Neural crest cell (in vitro differentiated cells): ENCODE measurements at regions not wholly inside any gene's neighbourhood (a gene's known extent, or its start where the extent isn't known, plus 50 kb on each side); places are given as distances from the start of the nearest gene placed in this dataset.

Experiments used
- DNase-seq: peaks from one replicate; pipeline ENCODE4 v3.0.0; 2021; ENCODE audit warnings: low read depth, mixed read lengths, low spot score
- H3K27ac Mint-ChIP-seq: one replicate; pipeline ENCODE4 v1.8.0; 2021; ENCODE audit warnings: mild to moderate bottlenecking, mixed read lengths; ENCODE audit not compliant: unreplicated experiment
- H3K27me3 Mint-ChIP-seq: 2 replicates; pipeline ENCODE4 v1.8.0; 2021; ENCODE audit warnings: low read depth, mild to moderate bottlenecking, mixed read lengths
- H3K36me3 Mint-ChIP-seq: 2 replicates; pipeline ENCODE4 v1.8.0; 2021; ENCODE audit warnings: low read depth, mild to moderate bottlenecking, mixed read lengths
- H3K4me1 Mint-ChIP-seq: 2 replicates; pipeline ENCODE4 v1.8.0; 2021; ENCODE audit warnings: mixed read lengths
- H3K4me3 Mint-ChIP-seq: one replicate; pipeline ENCODE4 v1.8.0; 2021; ENCODE audit warnings: mild to moderate bottlenecking, mixed read lengths
- H3K9me3 Mint-ChIP-seq: 2 replicates; pipeline ENCODE4 v1.8.0; 2021; ENCODE audit warnings: mixed read lengths
- CTCF ChIP-seq: fragments of 200-600 bp; sonication (generic); conservative IDR thresholded peaks from 2 replicates; pipeline ENCODE4 v1.5.0; 2021; ENCODE audit warnings: antibody characterized with exemption, mild to moderate bottlenecking

DNA sequence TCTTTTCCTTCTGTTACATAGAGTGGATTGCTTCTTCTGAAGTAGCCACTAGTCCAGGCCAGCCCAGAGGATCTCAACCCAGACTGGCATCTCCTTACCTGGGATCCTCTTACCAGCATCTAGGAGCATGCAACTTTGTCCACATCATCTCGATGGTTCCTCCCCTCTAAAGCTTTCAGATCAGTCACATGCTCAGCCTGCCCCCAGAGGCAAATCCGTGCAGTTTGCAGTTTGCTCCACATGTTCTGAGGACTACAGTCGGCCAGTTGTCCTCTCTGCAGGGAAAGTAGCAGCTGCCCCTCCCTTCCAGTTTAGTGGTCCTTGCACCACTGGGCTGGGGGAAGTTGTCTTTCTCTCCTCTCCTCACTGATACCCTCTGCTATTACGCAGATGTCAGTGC lies 259.8 kb upstream of the APCDD1 start:
- no peak overlapping the region for H3K4me3 Mint-ChIP-seq
- no peaks in the 10 kb centered on the region for H3K9me3 Mint-ChIP-seq
- TF ChIP-seq CTCF: no peak
- no peaks in the 10 kb centered on the region for H3K27me3 Mint-ChIP-seq
- H3K27ac Mint-ChIP-seq: no peak overlapping the region
- no peaks in the 10 kb centered on the region for H3K4me1 Mint-ChIP-seq
- DNase-seq: no peak
- no peaks in the 10 kb centered on the region for H3K36me3 Mint-ChIP-seq

DNA sequence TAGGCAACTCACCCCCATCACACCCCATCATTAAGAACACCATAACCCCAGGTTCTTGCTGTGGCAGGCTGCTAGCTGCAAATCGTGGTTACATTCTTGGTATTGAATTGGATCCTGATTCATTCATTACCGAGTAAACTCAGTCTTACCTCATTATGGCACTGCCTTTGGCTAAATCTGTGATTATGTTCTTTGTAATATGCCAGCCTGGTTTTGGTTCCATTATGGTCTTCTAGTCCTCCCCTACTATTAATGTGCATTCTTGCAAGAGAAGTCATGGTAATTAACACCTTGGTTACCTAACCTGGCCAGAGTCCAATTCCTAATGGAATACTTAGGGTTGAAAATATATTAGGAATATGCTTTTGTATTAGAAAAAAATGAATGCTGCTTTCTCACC lies 258.9 kb upstream of the APCDD1 start:
- Mint-ChIP-seq H3K4me1 (no peaks in the 10 kb centered on the region), H3K4me3 (no peak overlapping the region), H3K27me3 (no peaks in the 10 kb centered on the region), H3K36me3 (no peaks in the 10 kb centered on the region), H3K9me3 (no peaks in the 10 kb centered on the region), H3K27ac (peak overlapping the region; percentile 12)
- TF ChIP-seq CTCF: no peak
- no peak for DNase-seq

- no peak overlapping the region for H3K4me3 Mint-ChIP-seq
- no peaks in the 10 kb centered on the region for H3K27me3 Mint-ChIP-seq
- peaks cover 5% of the 10 kb centered on the region for H3K4me1 Mint-ChIP-seq
- H3K36me3 Mint-ChIP-seq: no peaks in the 10 kb centered on the region
- H3K9me3 Mint-ChIP-seq: no peaks in the 10 kb centered on the region
- H3K27ac Mint-ChIP-seq: no peak overlapping the region
- TF ChIP-seq CTCF: no peak
- DNase-seq: no peak
These were observed 257.3 kb upstream of the APCDD1 start for GRCh38 chr18:10197097-10197496.

- Mint-ChIP-seq H3K27me3 (no peaks in the 10 kb centered on the region), H3K4me3 (no peak overlapping the region), H3K27ac (no peak overlapping the region), H3K4me1 (peaks cover 33% of the 10 kb centered on the region), H3K9me3 (no peaks in the 10 kb centered on the region), H3K36me3 (no peaks in the 10 kb centered on the region)
- no peak for TF ChIP-seq CTCF
- DNase-seq: no peak
These were observed 253.2 kb upstream of the APCDD1 start for GRCh38 chr18:10201226-10201625.

DNA sequence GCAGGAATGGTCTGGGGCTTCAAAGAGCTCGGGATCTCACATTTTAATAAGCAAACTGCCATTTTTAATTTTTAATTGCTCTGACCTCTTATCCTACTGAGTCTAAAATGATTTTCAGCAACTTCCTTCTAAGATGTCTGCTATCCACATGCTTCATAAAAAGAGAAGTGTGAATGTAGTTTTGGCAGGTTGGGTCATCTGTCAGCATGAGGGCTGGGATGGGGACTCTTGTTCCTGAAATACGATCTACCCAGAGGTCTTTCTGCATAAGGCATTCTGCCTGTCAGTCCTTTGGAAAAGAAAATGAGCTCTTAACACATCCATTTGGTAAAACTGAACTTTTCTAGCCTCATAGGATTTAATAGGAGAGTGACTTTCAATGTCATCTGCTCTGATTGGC lies 252.8 kb upstream of the APCDD1 start:
- H3K4me1 Mint-ChIP-seq: peaks cover 33% of the 10 kb centered on the region
- no peak overlapping the region for H3K27ac Mint-ChIP-seq
- no peak for TF ChIP-seq CTCF
- H3K36me3 Mint-ChIP-seq: no peaks in the 10 kb centered on the region
- DNase-seq: no peak
- H3K27me3 Mint-ChIP-seq: no peaks in the 10 kb centered on the region
- no peak overlapping the region for H3K4me3 Mint-ChIP-seq
- H3K9me3 Mint-ChIP-seq: no peaks in the 10 kb centered on the region

DNA sequence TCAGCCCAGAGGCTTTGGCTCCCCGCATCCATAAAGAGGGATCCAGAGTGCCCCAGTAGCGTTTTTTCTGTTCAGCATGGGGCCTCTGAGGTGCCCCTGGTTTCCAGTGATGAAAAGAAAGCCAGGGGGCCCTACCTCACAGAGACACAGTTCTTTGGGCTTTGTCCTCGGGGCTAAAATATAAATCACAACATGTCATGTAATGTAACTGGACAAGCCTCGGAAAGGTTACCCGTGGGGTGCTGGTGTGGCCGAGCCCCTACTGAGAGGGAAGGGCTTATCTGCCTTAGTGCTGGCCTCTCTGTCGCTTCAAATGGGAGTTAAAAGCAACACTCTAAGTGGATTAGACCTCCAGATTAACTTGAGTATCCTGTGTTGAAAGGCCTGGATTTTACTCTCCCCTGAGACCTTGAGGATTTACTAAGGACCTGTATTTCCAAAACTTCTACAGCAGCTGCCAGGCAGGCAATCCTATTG lies 251.6 kb upstream of the APCDD1 start:
- Mint-ChIP-seq H3K4me3 (no peak overlapping the region), H3K36me3 (no peaks in the 10 kb centered on the region), H3K4me1 (peaks cover 33% of the 10 kb centered on the region), H3K27ac (no peak overlapping the region), H3K9me3 (no peaks in the 10 kb centered on the region), H3K27me3 (no peaks in the 10 kb centered on the region)
- no peak for TF ChIP-seq CTCF
- DNase-seq: no peak
